HT1080 (cell line): ENCODE measurements at regions not wholly inside any gene's neighbourhood (a gene's known extent, or its start where the extent isn't known, plus 50 kb on each side); places are given as distances from the start of the nearest gene placed in this dataset.

Experiments used
- DNase-seq: peaks from one replicate; pipeline ENCODE4 v3.0.0-alpha.2; 2015; ENCODE audit warnings: low read depth

DNA sequence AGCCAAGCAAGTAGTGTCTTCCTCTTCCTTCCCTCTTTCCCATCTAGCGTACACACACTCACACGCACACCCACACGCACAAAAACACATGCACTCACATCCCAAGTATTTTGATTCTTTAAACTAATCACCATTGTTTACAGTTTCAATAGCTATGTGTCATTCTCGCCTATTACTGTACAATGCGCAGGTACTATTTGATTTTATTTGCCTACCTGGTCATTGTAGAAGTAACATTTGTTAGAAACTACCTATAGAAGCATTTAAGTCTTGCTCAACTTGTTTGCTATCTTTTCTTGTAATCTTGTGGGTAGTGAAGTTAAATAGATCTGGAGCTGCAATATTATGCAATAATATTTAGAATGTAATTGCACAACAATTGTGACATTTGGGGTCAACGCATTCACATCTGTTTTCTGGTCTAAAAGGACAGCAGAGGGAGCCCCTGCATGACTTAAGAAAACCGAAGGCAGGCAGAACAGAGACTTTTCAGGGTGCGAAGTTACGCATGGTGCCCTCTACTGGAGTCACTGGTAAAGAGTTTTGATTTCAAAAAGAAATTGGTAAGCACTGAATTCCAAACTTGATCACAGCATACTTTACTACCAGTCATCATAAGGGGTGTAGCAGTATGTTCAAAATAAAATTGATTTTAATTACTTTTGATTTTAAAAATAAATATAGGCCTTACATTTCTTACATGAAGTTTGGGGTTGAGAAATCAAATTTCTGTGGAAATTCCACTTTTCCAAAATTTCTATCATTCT is 503.3 kb upstream of the FAM241A start:
- DNase-seq = peak; percentile 75

GRCh38 chr4:111648056-111648455 is 497.2 kb upstream of the FAM241A start:
- DNase-seq = no peak

DNA sequence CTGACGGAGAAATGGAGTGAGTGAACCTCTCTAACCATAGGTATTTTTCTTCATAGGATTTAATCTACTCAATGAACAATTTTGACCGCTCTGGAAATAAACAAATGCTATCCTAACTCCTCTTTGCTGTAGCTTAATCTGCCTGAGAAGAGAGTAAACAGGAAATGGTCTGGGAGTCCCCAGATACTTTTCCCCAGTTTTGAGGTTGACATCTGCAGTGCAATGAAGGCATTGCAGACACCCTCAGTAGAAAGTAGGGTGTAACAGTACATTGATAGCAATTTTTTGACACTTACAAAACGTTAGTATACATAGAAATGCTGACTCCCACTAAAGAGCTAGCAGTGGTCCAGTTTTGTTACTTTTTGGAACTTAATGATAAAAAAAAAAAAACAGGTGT is 495.9 kb upstream of the FAM241A start:
- no peak for DNase-seq

GRCh38 chr4:111650146-111650545 is 495.1 kb upstream of the FAM241A start:
- DNase-seq = no peak

GRCh38 chr4:111650674-111651086 is 494.6 kb upstream of the FAM241A start:
- DNase-seq = no peak

DNA sequence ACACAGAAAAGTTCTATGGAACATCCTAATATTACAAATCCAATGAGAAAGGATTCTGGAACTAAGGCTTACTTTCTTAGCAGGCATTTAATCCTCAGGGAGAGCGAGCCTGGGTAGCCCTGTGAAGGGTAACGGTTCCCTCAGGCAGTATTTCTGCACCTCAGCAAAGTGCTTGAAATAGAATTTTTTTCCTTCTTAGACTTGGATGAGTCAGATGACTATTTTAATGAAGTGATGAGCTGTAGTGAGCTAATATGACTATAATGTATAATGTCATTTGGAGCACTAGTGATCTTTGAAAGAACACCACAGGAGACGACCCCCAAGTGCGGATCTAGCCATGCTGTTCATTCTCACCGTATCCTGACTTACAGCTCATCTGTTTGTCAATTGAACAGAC is 493.0 kb upstream of the FAM241A start:
- DNase-seq = no peak

DNA sequence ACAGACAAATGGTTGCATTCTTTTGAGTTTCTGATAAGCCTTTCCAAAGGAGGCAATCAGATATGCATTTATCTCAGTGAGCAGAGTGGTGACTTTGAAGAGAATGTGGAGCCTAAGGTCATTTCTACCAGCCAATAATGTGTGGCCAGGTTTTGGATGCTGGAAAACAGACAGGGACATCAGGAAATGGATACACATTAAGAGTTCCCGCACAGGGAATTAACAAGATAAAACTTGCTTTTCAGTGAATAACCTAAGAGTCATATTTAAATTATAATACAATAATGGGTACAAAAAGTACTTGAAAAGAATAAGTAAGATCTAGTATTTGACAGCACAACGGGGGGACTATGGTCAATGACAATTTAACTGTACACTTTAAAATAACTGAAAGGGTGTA is 492.3 kb upstream of the FAM241A start:
- no peak for DNase-seq

DNA sequence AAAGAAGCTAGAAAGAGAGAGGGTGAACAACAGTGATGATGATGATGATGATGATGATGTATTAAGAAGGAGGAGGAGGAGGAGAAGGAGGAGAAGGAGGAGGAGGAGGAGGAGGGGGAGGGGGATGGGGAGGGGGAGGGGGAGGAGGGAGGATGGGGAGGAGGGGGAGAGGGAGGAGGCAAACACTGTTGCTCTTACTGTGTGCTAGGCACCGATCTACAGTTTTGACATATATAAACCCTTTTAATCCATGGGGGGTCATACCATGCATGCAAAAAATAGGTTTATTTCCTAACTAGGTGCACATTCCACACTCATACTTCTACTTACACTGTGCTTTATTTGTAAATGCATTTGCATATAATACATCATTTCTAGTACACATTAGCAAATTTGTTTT is 482.8 kb upstream of the FAM241A start:
- no peak for DNase-seq

DNA sequence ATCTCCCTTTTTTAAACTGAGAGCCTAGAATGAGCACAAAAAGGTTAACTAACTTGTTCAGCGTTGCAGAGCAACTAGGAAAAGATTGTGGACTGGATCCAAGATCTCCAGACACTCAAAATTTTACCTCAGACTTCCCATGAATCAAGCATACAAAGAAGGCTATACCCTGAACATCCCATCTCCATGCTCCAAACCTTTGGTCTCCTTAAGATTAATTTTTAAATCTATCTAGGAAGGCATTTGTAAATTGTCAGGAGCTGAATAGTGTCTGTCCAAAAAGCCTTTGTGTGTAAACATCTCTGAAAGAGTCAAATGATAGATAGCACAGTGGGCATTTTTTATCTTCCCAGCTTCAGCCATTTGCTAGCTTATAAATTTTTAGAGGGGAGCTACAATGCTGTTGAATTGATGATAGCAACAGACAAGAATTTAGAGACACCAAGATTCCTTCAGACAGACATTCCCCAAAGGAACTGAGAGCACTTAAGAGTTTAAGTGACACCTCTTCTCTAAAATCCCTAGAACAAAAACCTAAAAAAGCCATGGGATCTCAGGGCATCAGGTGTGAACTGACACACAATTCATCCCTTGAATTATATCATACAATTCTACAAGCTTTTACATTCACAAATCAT is 480.8 kb upstream of the FAM241A start:
- no peak for DNase-seq

GRCh38 chr4:111666826-111667360 is 478.4 kb upstream of the FAM241A start:
- no peak for DNase-seq

GRCh38 chr4:111671756-111672155 is 473.5 kb upstream of the FAM241A start:
- no peak for DNase-seq

DNA sequence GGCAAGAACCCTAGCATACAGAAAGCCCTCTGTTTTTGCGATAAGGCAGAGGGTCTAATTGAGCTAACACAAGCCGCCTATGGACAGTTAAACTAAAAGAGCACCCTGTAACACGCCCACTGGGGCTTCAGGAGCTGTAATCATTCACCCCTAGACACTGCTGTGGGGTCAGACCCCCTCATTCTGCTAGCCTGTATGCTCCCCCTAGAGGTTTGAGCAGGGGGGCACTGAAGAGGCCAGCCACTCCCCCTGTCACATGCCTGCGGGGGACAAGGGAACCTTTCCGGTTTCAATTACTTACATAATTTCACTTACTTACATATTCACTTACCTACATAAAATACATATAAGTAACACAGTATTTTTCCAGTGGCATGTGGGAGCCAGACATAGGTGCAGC is 469.5 kb upstream of the FAM241A start:
- no peak for DNase-seq

- no peak for DNase-seq
Measured at GRCh38 chr4:111676533-111676932, 468.7 kb upstream of the FAM241A start.

GRCh38 chr4:111678479-111678878 is 466.8 kb upstream of the FAM241A start:
- DNase-seq = peak; percentile 61

DNA sequence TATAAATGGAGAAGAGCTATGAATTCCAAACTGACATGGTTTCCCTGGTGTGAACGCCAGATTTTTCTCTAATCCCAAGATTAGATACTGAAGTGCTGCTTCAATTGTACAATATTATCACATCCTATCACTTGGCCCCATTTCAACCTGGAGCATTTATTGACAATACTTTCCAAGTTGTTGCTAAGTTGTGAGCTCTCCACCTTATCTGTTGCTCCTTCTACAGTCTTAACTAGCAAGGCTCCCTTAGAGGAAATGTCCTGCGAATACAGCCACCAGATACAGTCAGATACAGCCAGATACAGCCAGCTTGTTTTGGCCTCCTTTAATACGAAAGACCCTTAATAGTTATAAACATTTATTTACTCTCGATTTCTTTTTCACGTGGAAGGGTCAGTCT is 466.3 kb upstream of the FAM241A start:
- no peak for DNase-seq

DNA sequence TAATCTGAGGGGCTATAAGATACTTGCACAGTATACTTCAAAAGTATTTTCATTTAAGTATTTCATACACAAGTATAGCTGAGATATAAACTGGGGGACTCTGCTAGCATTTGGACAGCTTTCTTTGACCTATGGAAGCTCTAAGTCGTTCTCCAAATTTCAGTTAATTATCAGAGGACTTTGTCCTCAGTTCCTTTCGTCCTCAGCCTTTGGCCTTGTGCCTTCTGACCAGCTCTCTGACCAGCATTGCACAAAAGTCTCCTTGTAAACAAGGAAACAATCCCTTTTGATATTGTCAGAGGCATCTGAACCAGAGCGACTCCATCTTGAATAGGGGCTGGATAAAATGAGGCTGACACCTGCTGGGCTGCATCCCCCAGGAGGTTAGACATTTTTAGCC is 464.0 kb upstream of the FAM241A start:
- no peak for DNase-seq

DNA sequence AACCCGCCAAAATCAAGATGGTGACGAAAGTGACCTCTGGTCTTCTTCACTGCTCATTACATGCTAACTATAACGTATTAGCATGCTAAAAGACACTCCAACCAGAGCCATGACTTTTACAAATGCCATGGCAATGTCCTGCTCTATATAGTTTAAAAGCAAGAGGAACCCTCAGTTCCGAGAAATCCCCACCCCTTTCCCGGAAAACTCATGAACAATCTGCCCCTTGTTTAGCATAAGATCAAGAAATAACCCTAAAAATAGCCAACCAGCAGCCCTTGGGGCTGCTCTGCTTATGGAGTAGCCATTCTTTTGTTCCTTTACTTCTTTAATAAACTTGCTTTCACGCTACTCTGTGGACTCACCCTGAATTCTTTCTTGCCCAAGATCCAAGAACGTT is 463.5 kb upstream of the FAM241A start:
- DNase-seq = no peak

DNA sequence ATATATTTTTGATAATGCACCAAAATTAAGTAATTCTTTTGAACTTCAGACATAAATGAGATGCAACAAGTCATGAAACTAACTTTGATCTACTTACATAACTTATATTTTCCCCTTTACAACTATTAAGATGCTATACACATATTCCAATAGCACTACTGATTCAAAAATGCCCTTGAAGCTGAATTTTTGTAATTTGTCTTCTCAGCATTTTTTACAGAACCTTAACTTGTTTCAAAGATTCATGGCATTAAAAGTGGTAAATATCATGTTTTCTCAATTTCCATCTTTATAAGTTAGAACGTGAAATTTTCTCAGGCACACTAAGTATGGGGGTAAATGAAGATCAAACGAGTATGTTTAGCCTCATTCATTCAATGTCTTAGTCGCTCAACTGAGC is 460.0 kb upstream of the FAM241A start:
- no peak for DNase-seq

DNA sequence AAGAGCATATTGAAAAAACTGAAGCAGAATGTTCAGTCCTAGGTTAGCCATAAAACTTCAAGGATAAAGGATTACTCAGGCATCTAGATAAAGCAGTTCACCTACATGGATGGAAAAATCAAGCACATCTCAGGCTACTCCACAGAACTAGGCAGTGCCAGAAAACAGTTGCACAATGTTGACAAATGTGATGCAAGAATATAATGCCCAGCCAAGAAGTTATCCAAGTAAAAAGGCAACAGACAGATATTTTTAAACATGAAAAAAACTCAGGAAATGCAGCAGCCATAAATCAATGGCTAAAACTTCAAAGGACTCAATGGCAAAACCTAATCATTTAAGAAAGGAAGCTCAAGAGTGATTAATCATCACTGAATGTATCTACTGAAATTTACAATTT is 456.0 kb upstream of the FAM241A start:
- DNase-seq = peak; percentile 66

DNA sequence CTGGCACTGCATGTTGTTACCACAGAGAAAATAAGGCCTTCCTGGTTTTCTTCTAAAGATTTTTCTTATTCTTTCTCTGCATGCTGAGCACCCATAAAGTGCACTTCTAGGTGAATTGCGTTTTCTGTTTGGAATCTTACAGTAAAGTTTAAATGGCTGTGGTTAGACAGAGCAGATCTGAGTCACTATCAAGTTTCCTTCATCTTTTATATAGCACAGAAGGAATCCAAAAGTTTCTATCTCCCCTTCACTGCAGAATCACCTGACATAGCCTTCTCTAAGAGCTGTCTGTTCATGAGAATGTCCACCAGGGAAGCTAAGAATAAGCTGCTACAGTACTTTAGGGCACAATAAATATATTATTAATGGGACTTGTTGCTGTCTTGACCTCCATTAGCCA is 455.5 kb upstream of the FAM241A start:
- DNase-seq = peak; percentile 70

DNA sequence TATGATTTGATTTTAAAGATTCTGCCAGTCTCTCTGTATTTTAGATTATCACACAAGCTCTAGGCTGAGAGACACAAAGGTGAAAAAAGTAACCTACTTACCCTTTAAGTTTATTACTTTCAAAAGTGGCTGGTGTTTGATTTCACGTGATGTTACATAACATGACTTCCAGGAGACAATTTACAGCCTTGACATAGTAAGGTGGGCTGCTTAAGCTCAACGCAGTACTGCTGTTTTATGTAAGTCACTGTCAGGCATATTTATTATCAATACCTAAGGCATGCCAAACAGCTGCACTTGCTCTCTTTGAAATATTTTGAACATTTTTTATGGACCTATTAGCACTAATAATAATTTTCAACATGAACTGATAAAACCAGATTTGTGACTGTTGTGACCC is 451.5 kb upstream of the FAM241A start:
- DNase-seq = no peak

- DNase-seq = no peak
Measured at GRCh38 chr4:111695677-111696076, 449.6 kb upstream of the FAM241A start.

DNA sequence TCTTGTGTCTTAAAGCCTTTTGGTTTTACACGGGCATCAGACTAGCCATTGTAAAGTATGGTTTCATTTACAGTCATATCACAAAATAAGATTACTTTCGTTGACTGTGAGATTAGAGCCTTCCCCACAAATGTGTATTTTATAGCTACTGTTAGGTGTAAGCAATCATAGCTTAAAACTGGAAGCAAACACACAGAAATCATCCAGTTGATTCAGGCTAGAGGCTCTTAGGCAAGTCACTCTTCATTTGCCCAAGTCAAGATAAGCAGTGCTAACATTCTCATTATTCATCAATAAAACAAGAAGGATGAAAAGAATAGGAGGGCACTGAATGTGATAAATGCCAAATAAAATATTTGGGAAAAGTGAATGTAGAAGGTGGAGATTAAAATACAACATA is 448.7 kb upstream of the FAM241A start:
- no peak for DNase-seq
